Mucosa of descending colon (tissue), 3 donors: ENCODE measurements at regions not wholly inside any gene's neighbourhood (a gene's known extent, or its start where the extent isn't known, plus 50 kb on each side); places are given as distances from the start of the nearest gene placed in this dataset.

Source experiments
- ATAC-seq: fragments of 200-7000 bp; cut with Tn5 transposase; one replicate; pipeline ENCODE4 v1.9.1; 2020; ENCODE audit warnings: mild to moderate bottlenecking, moderate library complexity
- DNase-seq, 3 donors: peaks; one replicate each; pipeline ENCODE4 v3.0.0-alpha.2; 2020
- H3K36me3 ChIP-seq: fragments of 200-600 bp; one replicate; pipeline ENCODE4 v1.8.0; 2021; ENCODE audit warnings: low read depth, mild to moderate bottlenecking
- H3K4me1 ChIP-seq: fragments of 200-600 bp; one replicate; pipeline ENCODE4 v1.8.0; 2021; ENCODE audit warnings: low read depth, mild to moderate bottlenecking
- H3K4me3 ChIP-seq: fragments of 200-600 bp; one replicate; pipeline ENCODE4 v1.8.0; 2021; ENCODE audit warnings: mild to moderate bottlenecking
- H3K9me3 ChIP-seq: fragments of 200-600 bp; one replicate; pipeline ENCODE4 v1.8.0; 2021; ENCODE audit warnings: mild to moderate bottlenecking
- intact Hi-C, 2 donors: fragments of 100-400 bp; cut with DNase I in 1 of 2; cut with micrococcal nuclease in 1 of 2; formaldehyde crosslinking; loops; one replicate each; pipeline versions ENCODE4 v1.11.0 to v1.11.1; 2022; cut with DNase I, micrococcal nuclease
- TF ChIP-seq, protein P1 (sequence below): fragments of 200-600 bp; IDR thresholded peaks from one replicate; pipeline ENCODE4 v1.8.0; 2022; ENCODE audit warnings: antibody characterized with exemption, mild to moderate bottlenecking
- donor health status: DM: no; HTN: no; CAD: no; lungs with moderate emphysema.
- donor health status: DM: no; HTN: no; CAD: no.
- donor health status: DM: no; HTN: yes; CAD: no.

DNA sequence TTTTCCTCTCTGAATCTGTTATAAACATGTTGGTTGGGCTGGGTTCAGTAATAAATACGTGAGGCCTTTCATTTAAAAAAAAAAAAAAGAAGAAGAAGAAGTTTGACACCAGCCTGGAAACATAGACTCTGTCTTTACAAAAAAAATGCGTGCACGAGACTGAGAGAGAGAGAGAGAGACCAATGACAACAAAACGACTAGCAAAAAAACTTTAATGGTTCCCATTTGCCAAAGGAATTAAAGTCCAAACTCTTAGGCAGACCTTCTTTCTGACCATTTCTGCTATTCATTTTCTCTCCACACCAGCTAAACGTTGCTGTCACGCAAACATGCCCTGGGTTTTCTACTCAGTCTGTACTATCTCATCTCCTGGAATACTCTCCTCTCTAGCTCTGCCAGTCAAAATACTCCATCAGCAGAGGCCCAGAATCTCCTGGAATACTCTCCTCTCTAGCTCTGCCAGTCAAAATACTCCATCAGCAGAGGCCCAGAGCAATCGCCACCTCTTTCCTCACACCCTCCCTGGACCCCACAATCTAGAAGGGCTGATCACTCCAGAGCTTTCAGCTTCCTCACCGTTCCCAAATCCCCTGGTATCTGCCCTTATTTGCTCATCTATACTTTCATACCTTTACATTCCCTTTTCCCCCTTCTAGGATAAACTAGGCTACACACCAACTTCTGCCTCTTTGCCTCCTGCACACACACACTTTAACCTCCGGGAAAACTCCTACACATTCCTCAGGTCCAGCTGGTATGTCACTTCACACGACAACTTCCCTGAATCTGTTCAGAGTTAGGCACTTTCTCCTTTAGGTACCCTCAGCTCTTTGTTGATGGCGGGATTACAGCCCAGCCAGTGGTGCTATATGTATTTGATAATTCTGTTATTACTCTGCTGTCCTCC lies 100.0 kb downstream of the CDC7 start:
- TF ChIP-seq, protein P1, sequence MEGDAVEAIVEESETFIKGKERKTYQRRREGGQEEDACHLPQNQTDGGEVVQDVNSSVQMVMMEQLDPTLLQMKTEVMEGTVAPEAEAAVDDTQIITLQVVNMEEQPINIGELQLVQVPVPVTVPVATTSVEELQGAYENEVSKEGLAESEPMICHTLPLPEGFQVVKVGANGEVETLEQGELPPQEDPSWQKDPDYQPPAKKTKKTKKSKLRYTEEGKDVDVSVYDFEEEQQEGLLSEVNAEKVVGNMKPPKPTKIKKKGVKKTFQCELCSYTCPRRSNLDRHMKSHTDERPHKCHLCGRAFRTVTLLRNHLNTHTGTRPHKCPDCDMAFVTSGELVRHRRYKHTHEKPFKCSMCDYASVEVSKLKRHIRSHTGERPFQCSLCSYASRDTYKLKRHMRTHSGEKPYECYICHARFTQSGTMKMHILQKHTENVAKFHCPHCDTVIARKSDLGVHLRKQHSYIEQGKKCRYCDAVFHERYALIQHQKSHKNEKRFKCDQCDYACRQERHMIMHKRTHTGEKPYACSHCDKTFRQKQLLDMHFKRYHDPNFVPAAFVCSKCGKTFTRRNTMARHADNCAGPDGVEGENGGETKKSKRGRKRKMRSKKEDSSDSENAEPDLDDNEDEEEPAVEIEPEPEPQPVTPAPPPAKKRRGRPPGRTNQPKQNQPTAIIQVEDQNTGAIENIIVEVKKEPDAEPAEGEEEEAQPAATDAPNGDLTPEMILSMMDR: no peak
- intact Hi-C loops: no loop called here
- H3K4me3 ChIP-seq: no peak overlapping the region
- DNase-seq (no peak), ATAC-seq (no peak)
- H3K9me3 ChIP-seq: no peaks in the 10 kb centered on the region
- no peaks in the 10 kb centered on the region for H3K36me3 ChIP-seq
- no peaks in the 10 kb centered on the region for H3K4me1 ChIP-seq

DNA sequence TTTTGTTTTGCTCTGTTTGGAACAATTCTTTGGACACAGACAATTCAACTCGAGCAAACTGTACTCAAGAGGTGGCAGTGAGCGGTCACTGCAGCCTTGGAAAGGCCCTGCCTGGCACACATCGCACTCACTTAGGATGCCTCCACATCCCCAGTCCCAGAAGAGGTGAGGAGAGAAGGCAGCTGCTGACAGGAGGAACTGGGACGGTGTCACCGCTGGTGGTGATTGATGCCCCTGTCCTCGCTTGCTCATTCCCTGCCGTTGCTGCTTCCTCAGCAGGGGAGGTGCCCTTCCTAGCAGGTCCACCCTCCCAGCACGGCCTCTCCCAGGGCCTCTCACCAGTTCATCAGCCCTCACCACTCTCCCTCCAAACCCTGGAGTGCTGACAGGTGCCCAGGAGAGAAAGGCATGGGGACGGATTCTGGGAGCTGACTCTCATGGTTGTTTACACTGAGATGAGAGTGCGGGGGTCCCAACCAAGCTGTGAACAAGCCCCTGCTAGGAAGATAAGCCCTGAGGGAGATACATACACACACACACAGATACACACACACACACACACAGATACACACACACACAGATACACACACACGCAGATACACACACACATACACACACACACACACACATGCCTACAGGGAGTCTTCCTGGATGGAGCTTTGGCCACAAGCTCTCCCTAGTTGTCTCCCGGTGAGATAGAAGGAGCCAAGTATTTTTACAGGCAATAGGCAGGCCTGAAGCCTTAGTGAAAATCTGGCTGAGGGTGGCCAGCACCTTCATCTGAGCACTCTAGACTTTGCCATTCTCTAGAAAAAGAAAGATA lies 101.1 kb downstream of the CDC7 start:
- ATAC-seq: no peak
- intact Hi-C loops: no loop called here

GRCh38 chr1:91603409-91603808 lies 102.8 kb downstream of the CDC7 start:
- intact Hi-C loops: no loop called here

More for the DNA sequence above, 101.1 kb downstream of the CDC7 start:
- TF ChIP-seq, protein P1: no peak
- no peaks in the 10 kb centered on the region for H3K36me3 ChIP-seq
- DNase-seq: no peak
- no peaks in the 10 kb centered on the region for H3K4me1 ChIP-seq
- no peaks in the 10 kb centered on the region for H3K9me3 ChIP-seq
- no peak overlapping the region for H3K4me3 ChIP-seq

DNA sequence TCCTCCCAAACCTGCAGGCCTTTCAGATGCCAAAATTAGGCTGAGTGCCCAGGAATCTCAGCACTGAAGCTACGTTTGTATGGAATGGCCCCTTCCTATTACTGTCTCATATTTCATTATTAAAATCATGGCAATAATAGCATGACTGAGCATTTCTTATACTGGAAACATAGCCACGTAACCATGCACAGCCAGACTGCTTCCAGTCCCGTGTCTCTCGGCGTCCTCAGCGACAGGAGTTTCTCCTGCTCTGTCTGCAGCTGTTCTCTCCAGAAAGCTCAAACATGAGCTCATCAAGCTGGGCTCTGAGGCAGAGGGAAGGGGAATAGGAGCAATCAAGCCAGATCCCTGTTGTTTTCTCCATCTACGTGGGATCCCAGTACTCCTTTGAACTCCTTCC lies 104.0 kb downstream of the CDC7 start:
- Histone ChIP-seq H3K4me1 (no peaks in the 10 kb centered on the region), H3K9me3 (no peaks in the 10 kb centered on the region), H3K4me3 (no peak overlapping the region), H3K36me3 (no peaks in the 10 kb centered on the region)
- TF ChIP-seq, protein P1: no peak
- DNase-seq (no peak), ATAC-seq (no peak)
- intact Hi-C loops: no loop called here

More at GRCh38 chr1:91603409-91603808, 102.8 kb downstream of the CDC7 start:
- Histone ChIP-seq H3K4me3 (no peak overlapping the region), H3K36me3 (no peaks in the 10 kb centered on the region), H3K9me3 (no peaks in the 10 kb centered on the region), H3K4me1 (no peaks in the 10 kb centered on the region)
- DNase-seq (no peak), ATAC-seq (no peak)
- TF ChIP-seq, protein P1: no peak

GRCh38 chr1:91605566-91605965 lies 104.9 kb downstream of the CDC7 start:
- Histone ChIP-seq H3K4me3 (no peak overlapping the region), H3K9me3 (no peaks in the 10 kb centered on the region), H3K36me3 (no peaks in the 10 kb centered on the region), H3K4me1 (no peaks in the 10 kb centered on the region)
- TF ChIP-seq, protein P1: no peak
- ATAC-seq (no peak), DNase-seq (no peak)
- intact Hi-C loops: no loop called here
